CD14-positive monocyte (primary cell): ENCODE measurements at regions not wholly inside any gene's neighbourhood (a gene's known extent, or its start where the extent isn't known, plus 50 kb on each side); places are given as distances from the start of the nearest gene placed in this dataset.

Experiments used
- DNase-seq, 3 donors: peaks; one replicate each; pipeline ENCODE4 v3.0.0-alpha.2; 2011 to 2022
- H2AFZ ChIP-seq: 2 replicates; pipeline ENCODE4 v1.6.0; 2012; ENCODE audit warnings: mild to moderate bottlenecking, low read depth, low read length, inconsistent platforms; ENCODE audit not compliant: insufficient read depth, poor library complexity, severe bottlenecking
- H3K27ac ChIP-seq, 2 donors: 1 replicate in 1 of 2; 2 replicates in 1 of 2; pipeline ENCODE4 v1.5.1; 2012 to 2013; ENCODE audit warnings: low read length in 2 of 2, control low read depth in 1 of 2, inconsistent platforms in 1 of 2, low read depth in 1 of 2, mild to moderate bottlenecking in 1 of 2
- H3K27me3 ChIP-seq, 2 donors: one replicate each; pipeline versions ENCODE4 v1.6.0 to v1.6.1; 2011 to 2013; ENCODE audit warnings: low read length in 2 of 2; ENCODE audit not compliant: control insufficient read depth in 2 of 2, insufficient read depth in 2 of 2
- H3K36me3 ChIP-seq, 2 donors: replicated peaks in 1 of 2; 1 replicate in 1 of 2; 2 replicates in 1 of 2; pipeline versions ENCODE4 v1.5.1 to v1.6.1; 2012 to 2013; ENCODE audit warnings: low read length in 2 of 2, control low read depth in 1 of 2, inconsistent platforms in 1 of 2, mild to moderate bottlenecking in 1 of 2; ENCODE audit not compliant: insufficient read depth in 2 of 2, control insufficient read depth in 1 of 2
- H3K4me1 ChIP-seq, 2 donors: 1 replicate in 1 of 2; 2 replicates in 1 of 2; pipeline versions ENCODE4 v1.5.1 to v1.6.1; 2012 to 2013; ENCODE audit warnings: low read length in 2 of 2, control low read depth in 1 of 2, inconsistent platforms in 1 of 2, mild to moderate bottlenecking in 1 of 2, moderate library complexity in 1 of 2; ENCODE audit not compliant: insufficient read depth in 2 of 2, control insufficient read depth in 1 of 2
- H3K4me2 ChIP-seq: replicated peaks from 2 replicates; pipeline ENCODE3; 2012; ENCODE audit warnings: low read length, moderate library complexity, mild to moderate bottlenecking; ENCODE audit not compliant: poor library complexity, severe bottlenecking; ENCODE audit errors: extremely low read depth
- H3K4me3 ChIP-seq, 3 experiments: fragments of 200-600 bp in 1 of 3; sonication (generic) in 1 of 3; replicated peaks in 1 of 3; 1 replicate in 2 of 3; 2 replicates in 1 of 3; pipeline ENCODE4 v1.5.1; 2011 to 2013; ENCODE audit warnings: low read length in 3 of 3, mild to moderate bottlenecking in 3 of 3, control low read depth in 2 of 3, low read depth in 2 of 3, inconsistent platforms in 1 of 3, moderate library complexity in 1 of 3
- H3K79me2 ChIP-seq: 2 replicates; pipeline ENCODE4 v1.6.0; 2012; ENCODE audit warnings: mild to moderate bottlenecking, control low read depth, inconsistent platforms, low read length, moderate library complexity; ENCODE audit not compliant: insufficient read depth
- H3K9ac ChIP-seq: 2 replicates; pipeline ENCODE4 v1.6.0; 2017; ENCODE audit warnings: low read length, mild to moderate bottlenecking; ENCODE audit not compliant: insufficient read depth, poor library complexity, severe bottlenecking
- H3K9me3 ChIP-seq, 2 donors: replicated peaks in 1 of 2; 1 replicate in 1 of 2; 2 replicates in 1 of 2; pipeline versions ENCODE4 v1.5.1 to v1.6.1; 2012 to 2013; ENCODE audit warnings: low read length in 2 of 2, control low read depth in 1 of 2; ENCODE audit not compliant: control insufficient read depth in 1 of 2, insufficient read depth in 1 of 2
- H4K20me1 ChIP-seq: 2 replicates; pipeline ENCODE4 v1.6.0; 2012; ENCODE audit warnings: mild to moderate bottlenecking, low read length, control low read depth, moderate library complexity; ENCODE audit not compliant: insufficient read depth
- H3K27ac Mint-ChIP-seq, 7 donors: one replicate each; pipeline ENCODE4 v1.8.0; 2020; ENCODE audit warnings: mild to moderate bottlenecking in 7 of 7, mixed read lengths in 7 of 7, moderate library complexity in 6 of 7, inconsistent platforms in 2 of 7
- H3K27me3 Mint-ChIP-seq, 3 donors: one replicate each; pipeline ENCODE4 v1.8.0; 2021 to 2022; ENCODE audit warnings: low read depth in 3 of 3, mild to moderate bottlenecking in 3 of 3, mixed read lengths in 3 of 3, moderate library complexity in 3 of 3, inconsistent platforms in 1 of 3
- H3K36me3 Mint-ChIP-seq, 2 donors: one replicate each; pipeline ENCODE4 v1.8.0; 2020; ENCODE audit warnings: mixed read lengths in 2 of 2, inconsistent platforms in 1 of 2, mild to moderate bottlenecking in 1 of 2
- H3K4me1 Mint-ChIP-seq: one replicate; pipeline ENCODE4 v1.8.0; 2020; ENCODE audit warnings: mild to moderate bottlenecking, mixed read lengths
- H3K4me3 Mint-ChIP-seq, 2 donors: one replicate each; pipeline ENCODE4 v1.8.0; 2020; ENCODE audit warnings: mild to moderate bottlenecking in 2 of 2, mixed read lengths in 2 of 2, moderate library complexity in 1 of 2
- H3K9me3 Mint-ChIP-seq, 7 donors: one replicate each; pipeline ENCODE4 v1.8.0; 2020 to 2022; ENCODE audit warnings: mixed read lengths in 7 of 7, mild to moderate bottlenecking in 6 of 7, moderate library complexity in 6 of 7, inconsistent platforms in 2 of 7
- WGBS: methylation state at CpG from one replicate; pipeline ENCODE4 v1.1.5; 2013; ENCODE audit warnings: missing lambda C conversion rate; ENCODE audit not compliant: insufficient coverage; 5-methylcytosine and 5-hydroxymethylcytosine counted together
- intact Hi-C, 2 donors: fragments of 100-400 bp; cut with micrococcal nuclease; formaldehyde crosslinking; loops; one replicate each; pipeline versions ENCODE4 v1.15.0 to v1.15.1; 2023
- TF ChIP-seq, protein P1 (sequence below): fragments of 200-600 bp; IDR thresholded peaks from one replicate; pipeline ENCODE4 v1.8.0; 2022; ENCODE audit warnings: antibody characterized with exemption, mild to moderate bottlenecking

DNA sequence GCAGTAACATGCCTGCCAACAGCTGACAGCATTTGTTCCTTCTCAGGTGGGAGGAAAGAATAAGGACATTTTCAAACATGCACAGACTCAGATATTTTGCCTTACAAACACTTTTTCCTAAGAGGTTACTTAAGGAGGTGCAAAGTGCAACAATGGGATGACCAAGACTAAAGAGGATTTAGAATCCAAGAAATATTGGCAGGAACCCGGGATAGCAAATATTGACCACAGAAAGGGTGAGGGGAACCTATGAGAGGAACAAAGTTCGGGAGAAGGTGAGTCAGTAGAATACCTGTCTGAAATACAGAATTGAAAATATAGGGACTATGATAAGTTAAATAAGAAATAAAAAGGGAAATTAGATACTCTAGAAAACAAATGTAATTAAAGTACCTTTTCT, 321.9 kb upstream of the EMCN start:
- 100% methylated on average over 1 of the region's 2 CpGs for WGBS
- no peaks in the 10 kb centered on the region for H3K79me2 ChIP-seq
- no peak overlapping the region for H3K27ac ChIP-seq
- no peak for DNase-seq
- peaks cover 5% of the 10 kb centered on the region for H3K4me1 Mint-ChIP-seq
- H3K4me1 ChIP-seq, result no peaks in the 10 kb centered on the region
- no peaks in the 10 kb centered on the region for H3K27me3 ChIP-seq
- H3K4me2 ChIP-seq, result no peak overlapping the region
- no peak overlapping the region for H3K9ac ChIP-seq
- no peaks in the 10 kb centered on the region for H3K36me3 ChIP-seq
- peaks cover 0 to 10% (median 2%) of the 10 kb centered on the region in 7 donors for H3K9me3 Mint-ChIP-seq
- H3K27me3 Mint-ChIP-seq, result peaks cover 0 to 3% (median 2%) of the 10 kb centered on the region in 3 donors
- TF ChIP-seq, protein P1, sequence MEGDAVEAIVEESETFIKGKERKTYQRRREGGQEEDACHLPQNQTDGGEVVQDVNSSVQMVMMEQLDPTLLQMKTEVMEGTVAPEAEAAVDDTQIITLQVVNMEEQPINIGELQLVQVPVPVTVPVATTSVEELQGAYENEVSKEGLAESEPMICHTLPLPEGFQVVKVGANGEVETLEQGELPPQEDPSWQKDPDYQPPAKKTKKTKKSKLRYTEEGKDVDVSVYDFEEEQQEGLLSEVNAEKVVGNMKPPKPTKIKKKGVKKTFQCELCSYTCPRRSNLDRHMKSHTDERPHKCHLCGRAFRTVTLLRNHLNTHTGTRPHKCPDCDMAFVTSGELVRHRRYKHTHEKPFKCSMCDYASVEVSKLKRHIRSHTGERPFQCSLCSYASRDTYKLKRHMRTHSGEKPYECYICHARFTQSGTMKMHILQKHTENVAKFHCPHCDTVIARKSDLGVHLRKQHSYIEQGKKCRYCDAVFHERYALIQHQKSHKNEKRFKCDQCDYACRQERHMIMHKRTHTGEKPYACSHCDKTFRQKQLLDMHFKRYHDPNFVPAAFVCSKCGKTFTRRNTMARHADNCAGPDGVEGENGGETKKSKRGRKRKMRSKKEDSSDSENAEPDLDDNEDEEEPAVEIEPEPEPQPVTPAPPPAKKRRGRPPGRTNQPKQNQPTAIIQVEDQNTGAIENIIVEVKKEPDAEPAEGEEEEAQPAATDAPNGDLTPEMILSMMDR, result no peak
- no peaks in the 10 kb centered on the region for H3K36me3 Mint-ChIP-seq
- no peak overlapping the region for H3K27ac Mint-ChIP-seq
- no peak overlapping the region for H3K4me3 ChIP-seq
- intact Hi-C loops, result no loop called here
- no peak overlapping the region for H3K4me3 Mint-ChIP-seq
- no peaks in the 10 kb centered on the region for H3K9me3 ChIP-seq
- H2AFZ ChIP-seq, result no peak overlapping the region
- no peaks in the 10 kb centered on the region for H4K20me1 ChIP-seq

DNA sequence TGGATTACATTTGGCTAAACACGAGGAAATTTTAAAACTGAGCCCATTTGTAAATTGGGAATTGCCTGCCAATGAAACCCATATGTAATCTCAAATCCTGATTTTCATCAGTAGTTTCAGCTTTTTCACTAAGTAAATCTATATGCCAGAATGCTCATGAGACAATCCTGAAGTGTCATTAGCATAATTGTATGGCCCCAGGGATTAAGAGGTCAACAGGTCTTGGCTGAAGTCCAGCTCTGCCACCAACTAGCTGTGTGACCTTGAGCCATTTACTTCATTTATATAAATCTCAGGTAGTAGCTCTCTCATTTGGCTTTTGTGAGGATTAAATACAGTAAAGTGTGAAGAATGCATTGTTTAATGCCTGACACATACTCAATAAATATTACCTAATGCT, 320.5 kb upstream of the EMCN start:
- Mint-ChIP-seq H3K27me3 (peaks cover 0 to 3% (median 2%) of the 10 kb centered on the region in 3 donors), H3K9me3 (peaks cover 0 to 10% (median 2%) of the 10 kb centered on the region in 7 donors), H3K27ac (no peak overlapping the region), H3K36me3 (no peaks in the 10 kb centered on the region), H3K4me3 (no peak overlapping the region), H3K4me1 (peaks cover 5% of the 10 kb centered on the region)
- TF ChIP-seq, protein P1, result no peak
- no peaks in the 10 kb centered on the region for H3K4me1 ChIP-seq
- DNase-seq, result no peak
- H3K9ac ChIP-seq, result no peak overlapping the region
- no peaks in the 10 kb centered on the region for H3K36me3 ChIP-seq
- no peaks in the 10 kb centered on the region for H3K79me2 ChIP-seq
- H2AFZ ChIP-seq, result no peak overlapping the region
- intact Hi-C loops, result no loop called here
- no peaks in the 10 kb centered on the region for H4K20me1 ChIP-seq
- no peak overlapping the region for H3K27ac ChIP-seq
- no peak overlapping the region for H3K4me3 ChIP-seq
- no peak overlapping the region for H3K4me2 ChIP-seq
- WGBS, result no CpG with 5 or more reads among the region's 1 CpG
- no peaks in the 10 kb centered on the region for H3K9me3 ChIP-seq
- H3K27me3 ChIP-seq, result no peaks in the 10 kb centered on the region
